Right renal pelvis (tissue), 4 donors: ENCODE measurements at regions not wholly inside any gene's neighbourhood (a gene's known extent, or its start where the extent isn't known, plus 50 kb on each side); places are given as distances from the start of the nearest gene placed in this dataset.

ENCODE experiments used
- DNase-seq, 4 donors: peaks; one replicate each; pipeline ENCODE4 v3.0.0-alpha.2; 2013; ENCODE audit warnings: low read depth in 4 of 4, low spot score in 3 of 4, missing footprints in 1 of 4

- peak in 1 of 4 donors; percentile 4 for DNase-seq
These were observed 271.4 kb upstream of the C11orf87 start for GRCh38 chr11:109150581-109150980.

- peak in 3 of 4 donors; percentile 5 to 12 (median 10) for DNase-seq
These were observed 268.2 kb upstream of the C11orf87 start for GRCh38 chr11:109153836-109154235.

- no peak for DNase-seq
These were observed 266.7 kb upstream of the C11orf87 start for GRCh38 chr11:109155291-109155690.

GRCh38 chr11:109165035-109165434, 257.0 kb upstream of the C11orf87 start:
- DNase-seq, result no peak

GRCh38 chr11:109166441-109166840, 255.5 kb upstream of the C11orf87 start:
- no peak for DNase-seq

- no peak for DNase-seq
These were observed 248.5 kb upstream of the C11orf87 start for GRCh38 chr11:109173504-109173903.

- no peak for DNase-seq
These were observed 237.6 kb upstream of the C11orf87 start for GRCh38 chr11:109184376-109184775.

GRCh38 chr11:109192864-109193263, 229.1 kb upstream of the C11orf87 start:
- DNase-seq, result no peak

- no peak for DNase-seq
These were observed 228.1 kb upstream of the C11orf87 start for GRCh38 chr11:109193880-109194279.

- DNase-seq, result no peak
These were observed 226.0 kb upstream of the C11orf87 start for GRCh38 chr11:109196016-109196415.

GRCh38 chr11:109197656-109198055, 224.3 kb upstream of the C11orf87 start:
- no peak for DNase-seq

- DNase-seq, result no peak
These were observed 218.8 kb upstream of the C11orf87 start for GRCh38 chr11:109203176-109203575.

GRCh38 chr11:109205312-109205711, 216.7 kb upstream of the C11orf87 start:
- DNase-seq, result no peak

GRCh38 chr11:109208121-109208520, 213.9 kb upstream of the C11orf87 start:
- no peak for DNase-seq

GRCh38 chr11:109209572-109209971, 212.4 kb upstream of the C11orf87 start:
- no peak for DNase-seq

GRCh38 chr11:109221190-109221589, 200.8 kb upstream of the C11orf87 start:
- no peak for DNase-seq

- no peak for DNase-seq
These were observed 199.2 kb upstream of the C11orf87 start for GRCh38 chr11:109222761-109223160.

GRCh38 chr11:109223451-109223850, 198.5 kb upstream of the C11orf87 start:
- no peak for DNase-seq

GRCh38 chr11:109229682-109230081, 192.3 kb upstream of the C11orf87 start:
- no peak for DNase-seq

GRCh38 chr11:109236188-109236587, 185.8 kb upstream of the C11orf87 start:
- no peak for DNase-seq

- no peak for DNase-seq
These were observed 185.3 kb upstream of the C11orf87 start for GRCh38 chr11:109236696-109237095.

- no peak for DNase-seq
These were observed 184.4 kb upstream of the C11orf87 start for GRCh38 chr11:109237636-109238035.

- no peak for DNase-seq
These were observed 179.9 kb upstream of the C11orf87 start for GRCh38 chr11:109241988-109242536.
